ENCODE measurements at regions not wholly inside any gene's neighbourhood (a gene's known extent, or its start where the extent isn't known, plus 50 kb on each side); places are given as distances from the start of the nearest gene placed in this dataset.

- H3K4me3 ChIP-seq = no peak overlapping the region
- no peak for DNase-seq (ENCODE audit: extremely low spot score in 2 of 2)
- peaks cover 18% of the 10 kb centered on the region for H3K4me1 ChIP-seq
- H3K9me3 ChIP-seq = no peaks in the 10 kb centered on the region
- TF ChIP-seq POLR2AphosphoS5 (IDR thresholded peaks at IDR 0.05; ENCODE audit: insufficient read depth in 1 of 2, low read depth in 1 of 2) = no peak
- TF ChIP-seq POLR2A (IDR thresholded peaks at IDR 0.05) = no peak
- TF ChIP-seq, protein P1, sequence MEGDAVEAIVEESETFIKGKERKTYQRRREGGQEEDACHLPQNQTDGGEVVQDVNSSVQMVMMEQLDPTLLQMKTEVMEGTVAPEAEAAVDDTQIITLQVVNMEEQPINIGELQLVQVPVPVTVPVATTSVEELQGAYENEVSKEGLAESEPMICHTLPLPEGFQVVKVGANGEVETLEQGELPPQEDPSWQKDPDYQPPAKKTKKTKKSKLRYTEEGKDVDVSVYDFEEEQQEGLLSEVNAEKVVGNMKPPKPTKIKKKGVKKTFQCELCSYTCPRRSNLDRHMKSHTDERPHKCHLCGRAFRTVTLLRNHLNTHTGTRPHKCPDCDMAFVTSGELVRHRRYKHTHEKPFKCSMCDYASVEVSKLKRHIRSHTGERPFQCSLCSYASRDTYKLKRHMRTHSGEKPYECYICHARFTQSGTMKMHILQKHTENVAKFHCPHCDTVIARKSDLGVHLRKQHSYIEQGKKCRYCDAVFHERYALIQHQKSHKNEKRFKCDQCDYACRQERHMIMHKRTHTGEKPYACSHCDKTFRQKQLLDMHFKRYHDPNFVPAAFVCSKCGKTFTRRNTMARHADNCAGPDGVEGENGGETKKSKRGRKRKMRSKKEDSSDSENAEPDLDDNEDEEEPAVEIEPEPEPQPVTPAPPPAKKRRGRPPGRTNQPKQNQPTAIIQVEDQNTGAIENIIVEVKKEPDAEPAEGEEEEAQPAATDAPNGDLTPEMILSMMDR (IDR thresholded peaks at IDR 0.05) = no peak
- no peak overlapping the region for H3K27ac ChIP-seq
- H3K27me3 ChIP-seq = no peaks in the 10 kb centered on the region
- no peaks in the 10 kb centered on the region for H3K36me3 ChIP-seq
- intact Hi-C loops (cut with DNase I) = no loop called here
Measured at GRCh38 chr21:41638201-41638790, 128.6 kb downstream of the RIPK4 start.

DNA sequence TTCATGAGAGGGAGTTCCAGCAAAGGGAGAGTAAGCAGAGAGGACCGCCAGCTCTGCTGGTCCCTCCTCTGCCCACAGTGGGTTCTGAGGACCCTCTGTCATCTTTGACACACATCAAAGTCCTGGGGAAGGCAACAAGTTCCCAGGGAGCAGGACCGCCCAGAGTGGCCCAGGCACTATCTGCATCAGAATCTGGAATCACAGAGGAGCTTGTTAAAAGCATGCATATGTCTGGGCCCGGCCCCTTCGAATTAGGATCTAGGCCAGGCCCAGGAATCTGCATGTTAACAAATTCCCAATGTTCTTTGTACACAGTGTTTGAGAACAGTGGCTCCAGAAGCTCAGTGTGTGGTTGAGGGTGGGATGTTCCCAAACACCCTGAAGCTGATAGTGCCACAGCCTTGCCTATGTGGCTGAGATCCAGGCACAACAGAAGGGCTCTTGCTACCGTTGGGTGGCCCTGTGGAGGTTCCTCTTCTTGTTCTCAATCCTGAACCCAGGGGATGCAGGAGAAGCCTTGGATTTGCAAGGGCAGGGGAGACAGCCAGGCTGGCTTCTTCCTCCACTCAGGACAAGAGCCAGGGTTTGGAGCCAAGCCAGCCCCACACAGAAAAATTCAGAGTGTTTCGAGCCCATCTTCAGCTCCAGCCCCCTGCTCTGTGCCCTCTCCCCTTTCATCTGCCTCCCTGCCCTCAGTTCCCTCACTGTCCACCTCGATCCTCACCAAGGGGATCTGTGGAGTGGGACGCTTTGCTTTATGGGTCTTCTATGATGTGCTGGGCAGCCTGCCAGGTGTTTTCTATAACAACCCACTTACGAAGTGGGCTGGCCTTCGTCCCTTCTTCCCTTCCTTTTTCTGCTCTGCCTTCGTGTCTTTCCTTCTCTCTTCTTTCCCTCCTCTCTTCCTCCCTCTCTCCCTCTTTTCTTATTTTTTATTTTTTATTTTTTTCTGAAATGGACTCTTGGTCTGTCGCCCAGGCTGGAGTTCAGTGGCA lies 129.0 kb upstream of the TMPRSS2 start:
- H3K4me3 ChIP-seq = no peak overlapping the region
- DNase-seq (ENCODE audit: extremely low spot score in 2 of 2) = no peak
- no peaks in the 10 kb centered on the region for H3K36me3 ChIP-seq
- H3K27me3 ChIP-seq = no peaks in the 10 kb centered on the region
- TF ChIP-seq, protein P1 (IDR thresholded peaks at IDR 0.05) = no peak
- TF ChIP-seq POLR2AphosphoS5 (IDR thresholded peaks at IDR 0.05; ENCODE audit: insufficient read depth in 1 of 2, low read depth in 1 of 2) = no peak
- intact Hi-C loops (cut with DNase I) = no loop called here
- H3K4me1 ChIP-seq = peaks cover 24% of the 10 kb centered on the region
- no peak overlapping the region for H3K27ac ChIP-seq
- H3K9me3 ChIP-seq = no peaks in the 10 kb centered on the region

GRCh38 chr21:41635874-41636273 lies 127.9 kb upstream of the TMPRSS2 start:
- Histone ChIP-seq H3K9me3 (no peaks in the 10 kb centered on the region), H3K36me3 (no peaks in the 10 kb centered on the region), H3K27ac (no peak overlapping the region), H3K4me3 (no peak overlapping the region), H3K27me3 (no peaks in the 10 kb centered on the region), H3K4me1 (peaks cover 27% of the 10 kb centered on the region)
- intact Hi-C loops (cut with DNase I) = no loop called here
- no peak for TF ChIP-seq POLR2AphosphoS5 (IDR thresholded peaks at IDR 0.05; ENCODE audit: insufficient read depth in 1 of 2, low read depth in 1 of 2)
- TF ChIP-seq, protein P1 (IDR thresholded peaks at IDR 0.05) = no peak
- no peak for TF ChIP-seq POLR2A (IDR thresholded peaks at IDR 0.05)
- no peak for DNase-seq (ENCODE audit: extremely low spot score in 2 of 2)

- TF ChIP-seq POLR2A (IDR thresholded peaks at IDR 0.05) (no peak), POLR2AphosphoS5 (IDR thresholded peaks at IDR 0.05; ENCODE audit: insufficient read depth in 1 of 2, low read depth in 1 of 2) (no peak)
- TF ChIP-seq, protein P1 (IDR thresholded peaks at IDR 0.05) = no peak
- H3K4me3 ChIP-seq = no peak overlapping the region
- H3K9me3 ChIP-seq = no peaks in the 10 kb centered on the region
- DNase-seq (ENCODE audit: extremely low spot score in 2 of 2) = no peak
- peaks cover 24% of the 10 kb centered on the region for H3K4me1 ChIP-seq
- H3K27me3 ChIP-seq = no peaks in the 10 kb centered on the region
- intact Hi-C loops (cut with DNase I) = no loop called here
- no peaks in the 10 kb centered on the region for H3K36me3 ChIP-seq
- H3K27ac ChIP-seq = no peak overlapping the region
Measured at GRCh38 chr21:41634858-41635257, 126.9 kb upstream of the TMPRSS2 start.

Data from vagina (tissue), 2 donors.